ENCODE measurements at regions not wholly inside any gene's neighbourhood (a gene's known extent, or its start where the extent isn't known, plus 50 kb on each side); places are given as distances from the start of the nearest gene placed in this dataset.

GRCh38 chr6:63121166-63121565 lies 90.1 kb upstream of the FKBP1C start:
- no peaks in the 10 kb centered on the region for H3K4me1 ChIP-seq
- H3K27ac ChIP-seq, result no peak overlapping the region
- intact Hi-C loops (cut with DNase I), result no loop called here
- TF ChIP-seq CTCF (IDR thresholded peaks at IDR 0.05), result no peak
- no peaks in the 10 kb centered on the region for H3K9me3 ChIP-seq
- H3K4me3 ChIP-seq, result no peak overlapping the region
- H3K27me3 ChIP-seq, result no peaks in the 10 kb centered on the region
- ATAC-seq (peak; percentile 75), DNase-seq (no peak)
- H3K36me3 ChIP-seq, result no peaks in the 10 kb centered on the region

GRCh38 chr6:63140114-63140513 lies 71.2 kb upstream of the FKBP1C start:
- no peak for TF ChIP-seq CTCF (IDR thresholded peaks at IDR 0.05)

GRCh38 chr6:63140692-63141318 lies 70.5 kb upstream of the FKBP1C start:
- no peak overlapping the region for H3K4me3 ChIP-seq
- H3K36me3 ChIP-seq, result no peaks in the 10 kb centered on the region
- no peaks in the 10 kb centered on the region for H3K27me3 ChIP-seq
- no peak for TF ChIP-seq CTCF (IDR thresholded peaks at IDR 0.05)
- H3K27ac ChIP-seq, result peak overlapping the region in 1 of 2 donors; percentile 3
- intact Hi-C loops (cut with DNase I), result no loop called here
- no peaks in the 10 kb centered on the region for H3K4me1 ChIP-seq
- H3K9me3 ChIP-seq, result peaks cover 0 to 7% of the 10 kb centered on the region in 2 donors
- DNase-seq (peak in 2 of 4 donors; percentile 40 to 72), ATAC-seq (peak; percentile 99)

More at GRCh38 chr6:63140114-63140513, 71.2 kb upstream of the FKBP1C start:
- DNase-seq (no peak), ATAC-seq (no peak)
- intact Hi-C loops (cut with DNase I), result no loop called here
- no peak overlapping the region for H3K27ac ChIP-seq
- no peaks in the 10 kb centered on the region for H3K27me3 ChIP-seq
- H3K4me1 ChIP-seq, result no peaks in the 10 kb centered on the region
- no peaks in the 10 kb centered on the region for H3K36me3 ChIP-seq
- peaks cover 0 to 4% of the 10 kb centered on the region in 2 donors for H3K9me3 ChIP-seq
- no peak overlapping the region for H3K4me3 ChIP-seq

DNA sequence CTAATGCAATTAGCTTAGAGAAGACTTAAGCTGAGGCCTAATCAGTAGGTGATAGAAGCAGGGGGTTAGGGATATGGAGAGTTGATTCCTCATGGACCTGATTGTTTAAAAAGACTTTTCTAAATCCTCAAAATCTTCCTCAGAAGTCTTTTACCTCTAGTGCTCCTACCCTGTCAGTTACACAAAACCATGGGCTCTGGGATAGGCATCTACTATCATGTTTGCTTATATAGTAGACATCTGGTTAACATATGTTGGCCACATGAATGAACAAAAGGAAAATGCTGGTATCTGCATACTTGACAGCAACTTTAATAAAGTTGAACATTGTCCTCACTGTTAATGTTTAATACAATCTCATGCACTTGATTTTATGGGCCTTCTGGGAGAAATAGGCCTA lies 61.5 kb upstream of the FKBP1C start:
- ATAC-seq (no peak), DNase-seq (no peak)
- Histone ChIP-seq H3K9me3 (peaks cover 0 to 7% of the 10 kb centered on the region in 2 donors), H3K36me3 (no peaks in the 10 kb centered on the region), H3K27me3 (no peaks in the 10 kb centered on the region), H3K27ac (no peak overlapping the region), H3K4me1 (no peaks in the 10 kb centered on the region), H3K4me3 (no peak overlapping the region)
- TF ChIP-seq CTCF (IDR thresholded peaks at IDR 0.05), result no peak
- intact Hi-C loops (cut with DNase I), result no loop called here

GRCh38 chr6:63154535-63154934 lies 56.7 kb upstream of the FKBP1C start:
- Histone ChIP-seq H3K4me1 (no peaks in the 10 kb centered on the region), H3K9me3 (peaks cover 0 to 5% of the 10 kb centered on the region in 2 donors), H3K36me3 (no peaks in the 10 kb centered on the region), H3K27ac (no peak overlapping the region), H3K27me3 (no peaks in the 10 kb centered on the region), H3K4me3 (no peak overlapping the region)
- no peak for TF ChIP-seq CTCF (IDR thresholded peaks at IDR 0.05)
- intact Hi-C loops (cut with DNase I), result no loop called here
- no peak for ATAC-seq
- DNase-seq, result no peak
